ENCODE measurements at regions not wholly inside any gene's neighbourhood (a gene's known extent, or its start where the extent isn't known, plus 50 kb on each side); places are given as distances from the start of the nearest gene placed in this dataset.
A peak's percentile ranks its signal among the peaks of the same experiment; 100 is the strongest.

DNA sequence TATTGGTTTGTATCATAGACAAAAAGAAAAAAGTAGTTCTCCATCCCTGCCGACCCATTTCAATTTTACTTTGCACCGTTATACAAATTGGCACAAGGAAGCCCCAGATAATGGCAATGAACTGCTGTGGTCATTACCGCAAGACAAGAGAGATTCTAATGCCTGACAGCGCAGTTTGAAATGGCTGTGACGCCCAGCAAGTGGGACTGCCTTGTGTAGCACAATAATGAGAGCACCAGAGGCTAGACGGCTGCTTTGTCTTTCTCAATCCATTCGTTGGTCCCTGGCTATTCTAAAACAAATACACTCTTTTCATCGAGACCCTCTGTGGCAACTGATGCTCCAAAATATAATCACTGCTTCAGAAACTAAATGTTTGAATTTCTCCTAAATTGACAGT, 192.4 kb upstream of the NEIL3 start:
- Histone ChIP-seq H3K4me3 (no peak overlapping the region), H3K4me1 (no peaks in the 10 kb centered on the region), H3K27me3 (no peaks in the 10 kb centered on the region), H3K36me3 (no peaks in the 10 kb centered on the region), H3K9me3 (no peaks in the 10 kb centered on the region), H3K27ac (no peak overlapping the region)
- TF ChIP-seq POLR2A (IDR thresholded peaks at IDR 0.05) (no peak), POLR2AphosphoS5 (IDR thresholded peaks at IDR 0.05) (no peak), EP300 (IDR thresholded peaks at IDR 0.05) (no peak)
- TF ChIP-seq, protein P1, sequence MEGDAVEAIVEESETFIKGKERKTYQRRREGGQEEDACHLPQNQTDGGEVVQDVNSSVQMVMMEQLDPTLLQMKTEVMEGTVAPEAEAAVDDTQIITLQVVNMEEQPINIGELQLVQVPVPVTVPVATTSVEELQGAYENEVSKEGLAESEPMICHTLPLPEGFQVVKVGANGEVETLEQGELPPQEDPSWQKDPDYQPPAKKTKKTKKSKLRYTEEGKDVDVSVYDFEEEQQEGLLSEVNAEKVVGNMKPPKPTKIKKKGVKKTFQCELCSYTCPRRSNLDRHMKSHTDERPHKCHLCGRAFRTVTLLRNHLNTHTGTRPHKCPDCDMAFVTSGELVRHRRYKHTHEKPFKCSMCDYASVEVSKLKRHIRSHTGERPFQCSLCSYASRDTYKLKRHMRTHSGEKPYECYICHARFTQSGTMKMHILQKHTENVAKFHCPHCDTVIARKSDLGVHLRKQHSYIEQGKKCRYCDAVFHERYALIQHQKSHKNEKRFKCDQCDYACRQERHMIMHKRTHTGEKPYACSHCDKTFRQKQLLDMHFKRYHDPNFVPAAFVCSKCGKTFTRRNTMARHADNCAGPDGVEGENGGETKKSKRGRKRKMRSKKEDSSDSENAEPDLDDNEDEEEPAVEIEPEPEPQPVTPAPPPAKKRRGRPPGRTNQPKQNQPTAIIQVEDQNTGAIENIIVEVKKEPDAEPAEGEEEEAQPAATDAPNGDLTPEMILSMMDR (IDR thresholded peaks at IDR 0.05), result no peak
- no peak for DNase-seq
- 64 to 66% methylated on average over 8 of the region's 8 CpGs for WGBS, 2 donors
- intact Hi-C loops (cut with DNase I), result no loop called here

DNA sequence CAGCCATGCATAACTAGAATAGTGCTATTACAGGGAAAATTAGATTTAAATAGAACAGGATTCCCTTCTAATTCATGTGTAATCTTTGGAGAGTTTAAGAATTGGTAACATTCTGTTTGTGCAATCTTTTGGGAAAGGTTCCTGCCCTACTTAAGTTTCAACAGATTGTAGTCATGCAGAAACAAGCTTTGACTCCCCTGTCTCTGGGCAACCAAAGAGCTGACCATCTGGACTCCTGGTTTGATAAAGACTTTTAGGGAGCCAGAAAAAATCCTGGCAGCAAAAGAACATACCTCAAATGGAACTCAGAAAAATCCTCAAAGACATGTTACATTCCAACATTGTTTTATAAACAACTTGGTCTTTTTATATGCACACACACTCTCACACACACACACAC, 191.1 kb upstream of the NEIL3 start:
- TF ChIP-seq POLR2A (IDR thresholded peaks at IDR 0.05) (no peak), POLR2AphosphoS5 (IDR thresholded peaks at IDR 0.05) (peak in 2 of 4 donors; percentile 14 to 18)
- no peak overlapping the region for H3K4me3 ChIP-seq
- no peaks in the 10 kb centered on the region for H3K36me3 ChIP-seq
- no peak overlapping the region for H3K27ac ChIP-seq
- H3K27me3 ChIP-seq, result no peaks in the 10 kb centered on the region
- no peaks in the 10 kb centered on the region for H3K9me3 ChIP-seq
- H3K4me1 ChIP-seq, result no peaks in the 10 kb centered on the region
- intact Hi-C loops (cut with DNase I), result no loop called here
- peak; percentile 81 for DNase-seq

DNA sequence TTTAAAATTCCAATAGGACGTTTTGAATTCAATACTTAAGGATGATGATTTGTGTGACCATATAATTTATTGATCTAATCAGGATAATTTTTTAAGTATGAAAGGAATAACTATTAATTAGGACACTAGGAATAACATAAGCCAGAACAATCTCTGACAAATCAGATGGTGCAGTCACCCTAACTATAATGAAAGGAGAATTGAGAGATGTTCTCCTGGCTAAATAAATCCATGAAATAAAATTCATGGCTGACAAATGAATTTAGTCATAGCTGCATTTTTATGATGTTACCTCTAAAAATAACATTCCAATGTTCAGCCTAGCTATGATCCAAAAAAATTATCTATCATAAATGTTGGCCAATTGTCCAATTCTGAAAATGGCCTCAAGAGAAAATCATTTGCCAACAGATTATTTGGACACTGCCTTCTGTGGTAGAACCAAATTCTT, 190.6 kb upstream of the NEIL3 start:
- TF ChIP-seq POLR2AphosphoS5 (IDR thresholded peaks at IDR 0.05) (peak in 1 of 4 donors; percentile 6), EP300 (IDR thresholded peaks at IDR 0.05) (no peak)
- H3K36me3 ChIP-seq, result no peaks in the 10 kb centered on the region

DNA sequence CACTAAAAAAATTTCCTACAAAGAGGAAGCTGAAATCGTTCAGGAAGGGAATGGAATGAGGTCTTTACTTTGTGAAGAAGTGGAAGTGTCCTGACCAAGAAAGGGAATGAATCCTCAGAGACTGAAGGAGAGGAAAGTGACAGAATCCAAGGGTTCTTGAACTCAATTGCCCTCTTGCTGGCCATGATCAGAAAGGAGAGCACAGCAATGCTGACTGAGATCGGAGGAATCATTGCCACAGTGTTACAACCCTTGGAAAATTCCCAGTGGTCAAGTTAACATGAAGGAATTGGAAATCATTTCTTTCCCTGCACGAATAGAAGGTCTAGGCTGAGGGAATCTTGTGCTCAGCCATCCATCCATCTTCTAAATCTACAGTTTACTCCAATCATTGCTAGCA, 190.0 kb upstream of the NEIL3 start:
- TF ChIP-seq, protein P1 (IDR thresholded peaks at IDR 0.05), result no peak
- TF ChIP-seq EP300 (IDR thresholded peaks at IDR 0.05), result no peak
- TF ChIP-seq POLR2A (IDR thresholded peaks at IDR 0.05), result no peak
- TF ChIP-seq POLR2AphosphoS5 (IDR thresholded peaks at IDR 0.05), result no peak
- WGBS, 2 donors, result 53 to 66% methylated on average over 3 of the region's 3 CpGs
- Histone ChIP-seq H3K9me3 (no peaks in the 10 kb centered on the region), H3K4me1 (no peaks in the 10 kb centered on the region), H3K27me3 (no peaks in the 10 kb centered on the region), H3K4me3 (no peak overlapping the region), H3K27ac (peak overlapping the region in 1 of 4 donors; percentile 7), H3K36me3 (no peaks in the 10 kb centered on the region)
- no peak for DNase-seq
- intact Hi-C loops (cut with DNase I), result no loop called here

More for the DNA sequence above, 190.6 kb upstream of the NEIL3 start:
- Histone ChIP-seq H3K27me3 (no peaks in the 10 kb centered on the region), H3K4me3 (no peak overlapping the region), H3K9me3 (no peaks in the 10 kb centered on the region), H3K27ac (no peak overlapping the region), H3K4me1 (no peaks in the 10 kb centered on the region)
- DNase-seq, result no peak
- WGBS, 2 donors, result 14 to 42% methylated on average over 1 of the region's 1 CpG
- intact Hi-C loops (cut with DNase I), result no loop called here

DNA sequence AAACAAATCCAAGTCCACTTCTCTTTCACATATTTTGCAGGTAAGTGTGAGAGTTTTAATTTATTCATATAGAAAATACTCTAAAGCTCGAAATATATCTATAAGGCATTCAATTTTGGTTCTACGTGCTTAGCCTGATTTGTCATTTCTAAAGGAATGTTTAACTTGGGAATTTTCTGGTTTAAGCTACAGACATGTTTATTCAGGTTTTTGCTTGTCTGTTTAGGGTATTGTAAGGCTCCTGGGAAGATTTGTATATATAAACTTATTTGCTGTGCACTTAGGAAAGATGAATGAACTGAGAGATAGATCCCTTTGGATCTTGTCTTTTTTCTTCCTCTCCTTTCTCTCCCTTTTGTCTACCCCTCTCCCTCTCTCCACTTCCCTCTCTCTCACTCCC, 185.9 kb upstream of the NEIL3 start:
- Histone ChIP-seq H3K27ac (no peak overlapping the region), H3K4me3 (no peak overlapping the region), H3K4me1 (no peaks in the 10 kb centered on the region), H3K27me3 (no peaks in the 10 kb centered on the region), H3K36me3 (no peaks in the 10 kb centered on the region), H3K9me3 (peaks cover 0 to 3% (median 0%) of the 10 kb centered on the region in 4 donors)
- no peak for DNase-seq
- 71 to 77% methylated on average over 2 of the region's 2 CpGs for WGBS, 2 donors
- TF ChIP-seq POLR2AphosphoS5 (IDR thresholded peaks at IDR 0.05), result no peak
- TF ChIP-seq, protein P1 (IDR thresholded peaks at IDR 0.05), result no peak
- no peak for TF ChIP-seq EP300 (IDR thresholded peaks at IDR 0.05)
- TF ChIP-seq POLR2A (IDR thresholded peaks at IDR 0.05), result no peak
- intact Hi-C loops (cut with DNase I), result no loop called here

DNA sequence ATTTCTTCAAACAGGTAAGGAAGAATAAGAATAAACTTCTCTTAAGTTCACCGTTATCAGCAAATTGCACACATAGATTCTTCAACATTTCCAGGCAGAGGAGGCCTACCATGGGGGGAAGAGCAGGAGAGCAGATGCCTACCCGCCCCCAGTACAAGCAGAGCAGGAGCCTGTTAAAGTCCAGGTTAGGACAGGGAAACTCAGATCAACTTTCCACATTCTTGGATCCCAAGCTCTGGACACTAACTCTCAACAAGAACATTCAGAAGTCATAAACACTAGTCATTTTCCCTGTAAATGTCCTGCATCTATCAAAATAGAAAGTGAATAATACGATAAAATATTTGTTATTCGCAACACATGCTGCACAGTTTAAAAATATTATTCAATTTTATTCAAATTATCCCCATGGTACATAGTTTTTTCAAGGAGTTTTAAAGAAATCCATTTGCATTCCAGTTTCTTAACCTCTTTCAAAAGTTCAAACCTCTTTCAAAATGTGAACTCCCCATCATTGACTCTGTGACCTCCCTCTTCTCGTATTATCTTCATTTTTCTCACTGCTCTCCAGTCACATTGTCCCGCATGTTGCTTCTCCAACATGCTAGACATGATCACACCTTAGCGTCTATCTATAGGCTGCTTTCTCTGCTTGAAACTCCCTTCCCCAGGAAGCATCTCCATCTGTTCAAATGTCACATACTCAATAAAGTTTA, 185.2 kb upstream of the NEIL3 start:
- Histone ChIP-seq H3K9me3 (peaks cover 0 to 4% (median 1%) of the 10 kb centered on the region in 4 donors), H3K4me3 (no peak overlapping the region), H3K36me3 (no peaks in the 10 kb centered on the region), H3K4me1 (no peaks in the 10 kb centered on the region), H3K27me3 (no peaks in the 10 kb centered on the region), H3K27ac (no peak overlapping the region)
- DNase-seq, result no peak
- WGBS, 2 donors, result 80 to 85% methylated on average over 7 of the region's 7 CpGs
- intact Hi-C loops (cut with DNase I), result no loop called here
- TF ChIP-seq POLR2A (IDR thresholded peaks at IDR 0.05) (no peak), POLR2AphosphoS5 (IDR thresholded peaks at IDR 0.05) (no peak), EP300 (IDR thresholded peaks at IDR 0.05) (no peak)
- TF ChIP-seq, protein P1 (IDR thresholded peaks at IDR 0.05), result no peak
